Superior temporal gyrus (tissue), 1 donor: ENCODE measurements at regions not wholly inside any gene's neighbourhood (a gene's known extent, or its start where the extent isn't known, plus 50 kb on each side); places are given as distances from the start of the nearest gene placed in this dataset.
"Not testable (repeated sequence)": the region's sequence is repeated elsewhere in the genome, so short reads cannot be mapped to it uniquely, and the experiment has no call there.

Experiments used
- DNase-seq: peaks from one replicate; pipeline ENCODE4 v3.0.0-alpha.2; 2016; ENCODE audit errors: extremely low spot score

DNA sequence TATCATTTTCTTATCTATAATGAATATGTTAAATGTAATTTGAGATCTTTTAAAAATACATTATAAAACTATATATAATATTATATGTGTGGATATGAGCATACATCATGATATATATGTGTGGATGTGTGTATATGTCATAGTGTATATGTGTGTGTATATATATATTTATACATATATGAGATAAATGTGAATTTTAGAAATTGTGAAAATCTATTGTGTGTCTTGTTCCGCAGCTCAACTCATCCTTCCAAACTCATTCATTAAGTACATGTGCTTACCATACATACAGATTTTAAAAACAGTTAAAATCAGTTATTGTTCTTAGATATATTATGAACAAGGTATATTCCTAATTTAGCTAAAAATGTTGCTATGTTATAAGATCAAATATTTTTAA lies 435.2 kb upstream of the MIR17HG start:
- DNase-seq, result no peak

DNA sequence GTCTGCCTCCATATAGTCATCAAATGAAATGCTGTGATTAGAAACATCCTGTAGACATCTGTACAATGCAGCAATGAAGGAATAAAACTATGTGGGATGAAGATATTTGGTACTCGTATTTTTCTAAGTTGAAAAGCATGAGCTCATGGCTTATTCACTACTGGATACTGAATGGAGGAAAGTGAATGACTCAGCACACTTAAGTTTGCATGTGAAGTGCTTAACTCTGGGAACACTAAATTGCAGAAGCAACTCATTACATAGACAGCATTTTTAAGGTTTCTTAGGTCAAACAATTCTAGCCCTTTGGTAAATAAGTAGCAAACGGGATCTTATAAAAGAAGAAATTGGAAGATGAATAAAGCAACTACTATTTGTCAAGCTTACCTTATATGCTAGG lies 429.0 kb upstream of the MIR17HG start:
- DNase-seq, result no peak

GRCh38 chr13:90919153-90919552 lies 428.3 kb upstream of the MIR17HG start:
- DNase-seq, result no peak

- DNase-seq, result no peak
Measured at GRCh38 chr13:90926459-90926858, 421.0 kb upstream of the MIR17HG start.

DNA sequence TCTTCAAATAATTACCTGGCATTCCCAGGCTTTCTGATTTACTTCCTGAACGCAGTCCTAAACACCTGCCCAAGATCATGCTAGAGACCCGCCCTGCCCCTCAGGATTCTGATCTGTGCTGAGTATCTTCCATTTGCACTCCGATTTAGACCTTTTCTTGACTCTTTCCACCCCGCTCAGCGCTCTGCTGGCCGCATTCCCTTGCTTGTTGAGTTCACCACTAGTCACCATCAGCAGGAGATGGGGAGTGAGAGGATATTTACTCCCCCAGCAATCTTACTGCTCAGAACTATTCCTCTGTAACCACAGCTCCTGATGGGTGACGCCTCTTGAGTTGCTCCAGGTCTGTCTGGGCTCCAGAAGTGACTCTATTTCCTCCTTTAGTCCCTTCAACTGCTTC lies 419.4 kb upstream of the MIR17HG start:
- no peak for DNase-seq

DNA sequence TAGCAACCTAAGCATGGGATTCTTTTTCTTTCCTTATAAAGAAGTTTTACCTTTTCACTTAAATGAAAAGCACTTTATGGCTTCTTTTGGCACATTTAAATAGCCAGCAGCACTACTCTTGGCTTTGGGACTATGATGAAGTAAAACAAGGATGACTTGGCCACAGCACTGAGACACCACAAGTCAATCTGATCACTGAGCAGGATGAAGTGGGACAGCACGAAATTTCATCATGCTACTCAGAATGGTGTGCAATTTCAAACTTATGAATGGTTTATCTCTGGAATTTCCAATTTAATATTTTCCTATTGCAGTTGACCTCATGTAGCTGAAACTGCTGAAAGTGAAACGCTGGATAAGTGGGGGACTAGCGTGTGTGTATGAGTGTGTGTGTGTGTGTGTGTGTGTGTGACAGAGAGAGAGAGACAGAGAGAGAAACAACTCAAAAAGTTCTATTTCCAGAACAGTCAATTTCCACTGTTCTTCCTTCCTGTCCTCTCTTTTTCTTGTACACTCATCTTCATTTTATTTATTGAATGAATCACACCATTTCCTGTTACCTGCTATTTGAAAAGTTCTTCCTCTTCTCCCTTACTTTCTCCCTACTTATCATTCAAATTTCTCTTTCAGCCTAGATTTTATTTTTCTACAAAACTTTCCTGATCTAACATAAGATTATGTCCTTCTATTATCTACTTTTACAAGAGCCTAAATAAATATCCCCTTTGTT lies 414.2 kb upstream of the MIR17HG start:
- DNase-seq, result no peak

DNA sequence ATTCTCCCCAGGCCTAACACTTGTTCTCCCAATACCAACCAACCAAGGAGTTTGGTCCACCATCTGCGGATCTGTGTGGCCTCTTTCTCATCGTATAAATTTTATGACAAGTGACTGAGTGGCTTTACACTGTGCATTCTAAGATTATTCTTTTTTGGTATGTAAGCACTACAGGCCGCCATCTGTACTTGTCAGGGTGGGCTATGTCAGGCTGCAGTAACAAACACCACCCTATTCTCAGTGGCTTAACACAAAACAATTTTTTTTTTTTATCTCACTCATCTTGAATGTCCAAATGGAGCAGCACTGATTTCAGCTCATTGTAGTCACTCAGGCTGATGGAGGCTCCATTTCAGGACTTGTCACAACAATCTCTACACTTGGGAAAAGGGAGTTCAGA lies 412.7 kb upstream of the MIR17HG start:
- DNase-seq, result no peak

GRCh38 chr13:90938848-90939247 lies 408.6 kb upstream of the MIR17HG start:
- DNase-seq, result no peak

DNA sequence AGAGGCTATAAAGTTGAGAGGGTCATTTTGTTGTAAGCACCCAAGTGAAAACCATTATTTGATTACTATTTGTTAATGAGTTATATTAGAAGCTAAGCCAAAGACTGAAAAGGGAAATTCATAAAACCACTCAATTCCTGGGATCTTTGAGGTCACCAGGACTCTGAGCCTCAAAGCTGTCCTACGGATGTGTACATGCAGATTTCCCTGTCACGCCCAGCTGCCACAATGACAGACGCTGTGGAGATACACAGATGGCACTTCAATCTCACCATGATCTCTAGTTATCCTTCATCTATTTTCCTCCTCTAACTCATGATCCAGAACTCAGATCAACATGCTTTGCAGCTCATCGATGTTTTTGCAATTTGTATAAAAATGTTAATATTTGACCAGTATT lies 403.5 kb upstream of the MIR17HG start:
- no peak for DNase-seq

GRCh38 chr13:90945146-90945545 lies 402.3 kb upstream of the MIR17HG start:
- not testable (repeated sequence) for DNase-seq

DNA sequence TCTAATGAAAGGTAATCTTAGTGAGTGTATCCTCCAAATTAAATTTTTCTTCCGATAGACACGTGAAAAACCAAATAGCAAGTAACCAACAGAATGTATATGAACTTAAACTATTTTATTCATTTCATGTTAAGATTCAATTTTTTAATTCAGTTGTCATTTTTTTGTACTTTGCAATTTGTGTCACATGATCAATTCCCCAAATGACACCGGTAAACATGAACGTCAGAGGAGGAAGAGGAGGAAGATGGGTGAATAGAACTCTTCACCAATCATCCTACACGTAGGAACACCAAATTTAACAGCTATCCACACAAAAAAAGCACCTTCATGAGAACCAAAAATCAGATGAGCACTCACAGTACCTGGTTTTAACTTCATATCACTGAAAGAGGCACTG lies 401.4 kb upstream of the MIR17HG start:
- not testable (repeated sequence) for DNase-seq

- no peak for DNase-seq
Measured at GRCh38 chr13:90947976-90948375, 399.5 kb upstream of the MIR17HG start.

- no peak for DNase-seq
Measured at GRCh38 chr13:90950160-90950559, 397.3 kb upstream of the MIR17HG start.

DNA sequence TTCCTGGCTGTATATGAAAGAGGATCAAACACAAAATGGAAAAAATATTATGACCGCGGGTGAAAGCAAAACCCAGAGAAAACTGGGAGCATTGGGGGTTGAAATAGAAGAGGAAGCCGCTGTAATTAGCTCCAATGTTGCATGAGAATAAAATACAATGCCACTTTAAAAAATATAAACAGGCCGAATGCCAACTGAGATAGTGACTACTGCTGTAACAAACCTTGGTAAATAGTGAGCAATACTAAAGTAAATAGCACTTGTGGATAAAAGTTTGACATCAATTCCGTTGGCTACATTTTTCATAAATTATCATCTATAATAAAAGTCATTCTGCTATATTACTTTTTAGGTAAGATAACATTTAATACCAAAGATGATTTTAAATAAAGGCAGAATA lies 395.8 kb upstream of the MIR17HG start:
- DNase-seq, result no peak

- no peak for DNase-seq
Measured at GRCh38 chr13:90952326-90952725, 395.2 kb upstream of the MIR17HG start.

DNA sequence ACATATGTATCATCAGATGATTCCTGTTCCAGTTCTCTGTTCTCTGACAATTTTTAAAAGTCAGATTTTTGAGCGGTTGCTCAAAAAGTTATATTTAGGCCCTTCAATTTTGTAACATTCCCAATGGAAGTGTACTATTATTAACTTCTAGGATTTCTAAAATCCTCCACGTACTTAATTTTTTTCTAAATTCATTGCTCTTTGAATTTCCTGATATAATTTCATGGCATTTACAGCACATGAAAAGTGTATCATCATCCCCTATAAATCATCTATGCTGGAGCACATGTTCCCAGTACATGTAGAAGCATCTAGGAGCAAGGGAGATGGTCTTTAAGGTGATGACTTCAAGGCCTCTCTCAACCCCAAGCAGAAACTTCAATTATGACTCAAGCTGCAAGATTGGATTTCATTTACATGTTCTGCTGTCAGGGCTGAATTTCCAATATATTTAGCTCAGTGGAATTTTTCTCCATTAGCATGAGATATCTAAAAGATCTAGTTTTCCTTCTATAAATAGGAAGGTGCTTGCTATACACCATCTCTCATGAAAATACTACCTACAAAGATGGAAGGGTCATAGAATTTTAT lies 392.8 kb upstream of the MIR17HG start:
- DNase-seq, result no peak

- DNase-seq, result no peak
Measured at GRCh38 chr13:90956031-90956430, 391.5 kb upstream of the MIR17HG start.

GRCh38 chr13:90958866-90959265 lies 388.6 kb upstream of the MIR17HG start:
- no peak for DNase-seq

DNA sequence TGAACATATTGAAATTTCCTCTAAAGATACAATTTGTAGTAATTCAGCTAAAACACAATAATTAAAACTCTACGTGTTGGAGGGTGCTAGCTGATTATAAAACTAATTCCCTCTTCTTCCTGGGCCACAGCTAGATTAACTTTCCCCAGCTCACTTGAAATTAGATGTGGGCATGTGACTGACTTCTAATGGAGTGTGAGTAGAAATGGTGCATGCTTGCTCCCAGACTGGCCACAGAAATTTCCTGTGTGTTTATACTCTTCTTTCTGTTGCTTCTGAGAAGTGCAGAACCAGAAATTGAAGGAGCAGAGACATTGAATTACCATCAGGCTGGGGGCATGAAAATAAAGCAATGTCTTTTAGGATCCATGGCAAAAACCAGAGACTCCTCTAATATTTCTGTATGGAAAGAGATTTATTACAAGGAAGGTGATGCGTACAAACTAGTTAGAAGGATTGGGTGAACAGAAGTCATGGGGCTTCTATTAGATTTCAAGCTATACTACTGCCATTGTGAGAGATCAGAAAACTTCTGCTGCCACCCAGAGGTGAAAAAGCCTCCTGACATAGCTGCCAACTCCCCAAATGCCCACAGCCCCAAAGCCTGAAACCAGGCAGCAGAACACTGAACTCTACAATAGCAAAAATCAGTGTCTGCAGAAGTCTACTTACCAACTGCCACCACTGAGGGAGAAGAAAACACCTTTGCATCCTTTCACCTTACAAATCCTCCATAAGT lies 379.2 kb upstream of the MIR17HG start:
- DNase-seq, result peak; percentile 33

DNA sequence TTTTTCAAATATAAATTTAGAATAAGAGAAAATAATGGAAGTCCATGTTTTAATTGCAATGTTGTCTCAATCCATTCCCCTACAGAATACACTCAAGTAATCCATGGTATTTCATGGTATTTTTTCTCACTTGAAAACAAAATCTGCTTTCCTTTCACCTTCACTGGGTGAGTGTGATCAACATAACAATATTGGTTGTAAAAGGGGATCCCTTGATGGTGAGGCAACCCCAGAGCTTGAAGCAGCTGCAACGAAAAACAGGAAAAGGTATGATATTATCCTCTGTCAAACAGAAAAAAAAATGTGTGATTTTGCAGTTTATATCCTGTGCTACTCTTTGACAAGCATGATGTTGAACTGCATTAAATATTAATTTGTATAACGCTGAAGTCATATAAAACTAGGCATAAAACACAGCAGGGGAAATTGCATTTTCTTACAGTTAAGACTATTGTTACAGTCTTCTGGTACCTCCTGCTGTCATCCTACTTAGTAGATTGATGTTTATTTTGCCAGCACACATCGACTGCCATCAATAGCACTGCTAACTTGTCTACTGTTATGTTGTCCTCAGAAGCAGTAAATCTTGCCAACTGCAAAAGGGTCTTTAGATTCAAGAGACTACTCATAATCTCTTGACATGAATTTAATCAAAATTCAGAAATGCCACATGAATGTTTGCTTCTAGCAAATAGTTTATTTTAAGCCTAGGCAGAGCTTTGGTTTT lies 373.1 kb upstream of the MIR17HG start:
- no peak for DNase-seq

DNA sequence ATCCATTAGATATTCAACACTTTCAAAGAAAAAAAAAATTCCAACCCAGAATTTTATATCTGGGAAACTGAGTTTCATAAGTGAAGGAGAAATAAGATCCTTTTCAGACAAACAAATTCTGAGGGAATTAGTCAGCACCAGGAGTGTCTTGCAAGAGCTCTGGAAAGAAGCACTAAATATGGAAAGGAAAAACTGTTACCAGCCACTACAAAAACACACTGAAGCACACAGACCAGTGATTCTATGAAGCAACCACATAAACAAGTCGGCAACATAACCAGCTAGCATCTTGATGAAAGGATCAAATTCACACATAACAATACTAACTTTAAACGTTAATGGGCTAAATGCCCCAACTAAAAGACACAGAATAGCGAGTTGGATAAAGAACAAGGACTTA lies 368.4 kb upstream of the MIR17HG start:
- DNase-seq, result no peak

GRCh38 chr13:90984756-90985155 lies 362.7 kb upstream of the MIR17HG start:
- no peak for DNase-seq
